ENCODE measurements at regions not wholly inside any gene's neighbourhood (a gene's known extent, or its start where the extent isn't known, plus 50 kb on each side); places are given as distances from the start of the nearest gene placed in this dataset.

DNA sequence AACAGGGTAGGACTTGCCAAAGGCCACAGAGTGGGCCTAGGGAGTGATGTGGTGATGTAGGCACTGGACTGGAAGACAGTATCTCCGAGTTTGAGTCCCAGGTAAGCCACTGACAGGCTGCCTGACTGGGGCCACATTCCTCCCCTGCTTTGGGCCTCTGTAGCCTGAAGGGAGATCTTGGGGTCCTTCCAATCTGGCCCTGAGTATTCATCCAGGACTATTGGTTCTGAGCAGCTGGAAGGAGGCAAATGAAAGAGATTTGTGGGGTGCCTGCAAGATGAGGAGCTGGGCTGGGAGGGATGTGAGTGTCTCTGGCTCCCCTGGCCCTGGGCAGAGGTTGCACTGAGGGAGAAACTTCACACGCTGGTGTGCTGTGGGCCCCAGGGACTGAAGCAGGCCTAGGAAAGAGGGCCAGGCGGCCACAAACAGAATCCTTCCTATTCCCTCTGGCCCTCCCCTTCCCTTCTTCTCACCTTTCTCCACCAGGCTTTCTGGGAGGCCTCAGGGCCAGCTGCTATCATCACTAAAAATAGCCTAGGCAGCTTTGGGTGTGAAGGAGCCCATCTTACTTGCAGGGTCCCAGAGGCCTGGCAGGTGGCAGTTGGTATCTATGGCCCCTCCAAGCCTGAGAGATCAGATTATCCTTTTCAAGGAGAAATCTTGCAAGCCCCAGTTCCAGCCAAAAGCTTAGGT is 70.1 kb downstream of the PJA1 start:
- Histone ChIP-seq H3K9me3 (ENCODE audit: control insufficient read depth, insufficient read depth, low read depth, low read length) (no peaks in the 10 kb centered on the region), H3K27me3 (ENCODE audit: control insufficient read depth, insufficient read depth, low read length) (peaks cover 3% of the 10 kb centered on the region), H3K27ac (ENCODE audit: insufficient read depth, low read length) (no peak overlapping the region), H2AFZ (ENCODE audit: low read length) (no peak overlapping the region), H3K36me3 (ENCODE audit: control insufficient read depth, insufficient read depth, low read length) (no peaks in the 10 kb centered on the region), H3K79me2 (ENCODE audit: control insufficient read depth, insufficient read depth, low read length) (no peaks in the 10 kb centered on the region), H3K9ac (ENCODE audit: insufficient read depth, low read length) (no peak overlapping the region), H4K20me1 (ENCODE audit: control insufficient read depth, extremely low read depth, insufficient read depth, low read length) (no peaks in the 10 kb centered on the region), H3K4me1 (ENCODE audit: control insufficient read depth, extremely low read depth, insufficient read depth, low read length) (no peaks in the 10 kb centered on the region), H3K4me2 (ENCODE audit: extremely low read depth, insufficient read depth, low read length) (no peak overlapping the region), H3K4me3 (replicated peaks in 1 of 4; ENCODE audit: control extremely low read depth in 1 of 4, insufficient read depth in 1 of 4, low read depth in 3 of 4, low read length in 4 of 4) (no peak overlapping the region)
- TF ChIP-seq CTCF (conservative IDR thresholded peaks at IDR 0.05 in 1 of 2, IDR thresholded peaks at IDR 0.05 in 1 of 2; ENCODE audit: low read depth in 1 of 2, low read length in 2 of 2): no peak
- TF ChIP-seq EZH2 (IDR thresholded peaks at IDR 0.05; ENCODE audit: low read length, missing control alignments): no peak
- DNase-seq (ENCODE audit: low read depth in 2 of 2): no peak

DNA sequence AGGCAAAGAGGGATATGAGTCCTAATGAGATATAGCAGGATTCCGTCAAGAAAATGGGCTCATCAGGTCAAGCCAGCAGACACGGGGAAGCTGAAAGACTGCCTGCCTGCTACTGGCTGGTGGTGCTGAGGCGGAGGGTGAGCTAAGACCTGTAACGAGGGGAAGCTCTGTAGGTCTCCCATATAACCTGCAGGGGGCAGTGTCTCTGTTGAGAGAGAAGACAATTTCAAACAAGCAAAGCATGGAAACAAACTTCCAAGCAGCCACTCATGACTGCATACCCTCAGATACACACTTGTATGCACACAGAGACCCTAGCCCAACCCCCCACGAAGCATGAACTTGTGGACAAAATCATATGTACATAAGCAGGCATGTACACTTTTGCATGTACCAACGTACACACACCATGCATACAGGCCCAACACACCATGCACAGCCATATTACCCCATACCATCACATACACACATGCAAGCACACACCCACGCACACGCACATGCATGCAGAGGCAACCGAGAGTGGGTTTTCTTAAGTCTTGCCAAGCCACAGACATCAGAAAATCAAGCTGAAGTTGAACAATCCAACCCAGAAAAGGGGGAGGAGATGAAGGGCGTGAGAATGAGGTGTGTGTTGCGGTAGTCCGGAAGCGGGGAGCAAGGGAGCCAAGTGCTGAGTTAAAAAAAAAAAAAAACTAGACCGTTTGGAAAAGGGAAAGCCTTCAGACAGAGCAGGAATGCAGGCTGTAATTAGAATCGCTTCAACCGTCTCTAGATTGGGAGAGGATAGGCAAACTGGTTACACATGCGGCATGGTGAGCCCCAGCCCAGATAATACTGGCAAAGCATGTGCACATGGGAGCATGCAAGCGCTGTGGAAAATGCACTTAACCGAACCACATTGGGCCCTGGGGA is 71.0 kb downstream of the PJA1 start:
- peak; percentile 44 to 71 for DNase-seq (ENCODE audit: low read depth in 2 of 2)
- no peaks in the 10 kb centered on the region for H3K9me3 ChIP-seq (ENCODE audit: control insufficient read depth, insufficient read depth, low read depth, low read length)
- no peak overlapping the region for H3K9ac ChIP-seq (ENCODE audit: insufficient read depth, low read length)
- no peak overlapping the region for H3K4me3 ChIP-seq (replicated peaks in 1 of 4; ENCODE audit: control extremely low read depth in 1 of 4, insufficient read depth in 1 of 4, low read depth in 3 of 4, low read length in 4 of 4)
- H3K27ac ChIP-seq (ENCODE audit: insufficient read depth, low read length): no peak overlapping the region
- H3K36me3 ChIP-seq (ENCODE audit: control insufficient read depth, insufficient read depth, low read length): no peaks in the 10 kb centered on the region
- H3K4me2 ChIP-seq (ENCODE audit: extremely low read depth, insufficient read depth, low read length): no peak overlapping the region
- no peak for TF ChIP-seq EZH2 (IDR thresholded peaks at IDR 0.05; ENCODE audit: low read length, missing control alignments)
- TF ChIP-seq CTCF (conservative IDR thresholded peaks at IDR 0.05 in 1 of 2, IDR thresholded peaks at IDR 0.05 in 1 of 2; ENCODE audit: low read depth in 1 of 2, low read length in 2 of 2): peak; percentile 40 to 58
- H3K79me2 ChIP-seq (ENCODE audit: control insufficient read depth, insufficient read depth, low read length): no peaks in the 10 kb centered on the region
- H4K20me1 ChIP-seq (ENCODE audit: control insufficient read depth, extremely low read depth, insufficient read depth, low read length): no peaks in the 10 kb centered on the region
- H2AFZ ChIP-seq (ENCODE audit: low read length): no peak overlapping the region
- H3K4me1 ChIP-seq (ENCODE audit: control insufficient read depth, extremely low read depth, insufficient read depth, low read length): no peaks in the 10 kb centered on the region
- H3K27me3 ChIP-seq (ENCODE audit: control insufficient read depth, insufficient read depth, low read length): peaks cover 3% of the 10 kb centered on the region

DNA sequence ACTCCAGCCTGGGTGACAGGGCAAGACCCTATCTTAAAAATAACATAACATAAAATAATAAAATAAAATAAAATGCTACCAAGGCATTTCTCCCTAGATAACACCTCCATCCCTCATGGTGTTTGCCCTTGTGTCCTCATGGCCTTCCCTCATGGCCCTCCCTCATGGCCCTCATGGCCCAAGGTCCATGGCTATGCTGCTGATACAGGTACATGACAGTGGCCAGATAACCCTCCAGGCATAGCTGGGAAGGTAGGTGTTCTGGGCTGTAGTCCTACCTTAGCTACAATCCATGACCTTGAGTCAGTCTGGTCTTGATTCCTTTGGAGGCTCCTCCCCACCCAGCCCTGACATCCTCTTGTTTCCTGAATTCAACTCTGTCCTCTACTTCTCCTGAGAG is 75.2 kb downstream of the PJA1 start:
- no peak overlapping the region for H3K4me3 ChIP-seq (replicated peaks in 1 of 4; ENCODE audit: control extremely low read depth in 1 of 4, insufficient read depth in 1 of 4, low read depth in 3 of 4, low read length in 4 of 4)
- H3K27me3 ChIP-seq (ENCODE audit: control insufficient read depth, insufficient read depth, low read length): peaks cover 4% of the 10 kb centered on the region
- no peaks in the 10 kb centered on the region for H3K9me3 ChIP-seq (ENCODE audit: control insufficient read depth, insufficient read depth, low read depth, low read length)
- no peaks in the 10 kb centered on the region for H3K4me1 ChIP-seq (ENCODE audit: control insufficient read depth, extremely low read depth, insufficient read depth, low read length)
- no peak overlapping the region for H3K9ac ChIP-seq (ENCODE audit: insufficient read depth, low read length)
- DNase-seq (ENCODE audit: low read depth in 2 of 2): no peak
- H2AFZ ChIP-seq (ENCODE audit: low read length): no peak overlapping the region
- H3K79me2 ChIP-seq (ENCODE audit: control insufficient read depth, insufficient read depth, low read length): no peaks in the 10 kb centered on the region
- no peaks in the 10 kb centered on the region for H3K36me3 ChIP-seq (ENCODE audit: control insufficient read depth, insufficient read depth, low read length)
- no peaks in the 10 kb centered on the region for H4K20me1 ChIP-seq (ENCODE audit: control insufficient read depth, extremely low read depth, insufficient read depth, low read length)
- no peak for TF ChIP-seq CTCF (conservative IDR thresholded peaks at IDR 0.05 in 1 of 2, IDR thresholded peaks at IDR 0.05 in 1 of 2; ENCODE audit: low read depth in 1 of 2, low read length in 2 of 2)
- no peak for TF ChIP-seq EZH2 (IDR thresholded peaks at IDR 0.05; ENCODE audit: low read length, missing control alignments)
- H3K4me2 ChIP-seq (ENCODE audit: extremely low read depth, insufficient read depth, low read length): no peak overlapping the region
- no peak overlapping the region for H3K27ac ChIP-seq (ENCODE audit: insufficient read depth, low read length)
